ENCODE measurements at regions not wholly inside any gene's neighbourhood (a gene's known extent, or its start where the extent isn't known, plus 50 kb on each side); places are given as distances from the start of the nearest gene placed in this dataset.
A peak's percentile ranks its signal among the peaks of the same experiment; 100 is the strongest.

GRCh38 chr5:114237766-114238165, 124.1 kb upstream of the KCNN2 start:
- peak in 2 of 3 donors; percentile 63 to 87 for DNase-seq (ENCODE audit: low read depth in 2 of 3, low spot score in 2 of 3)

GRCh38 chr5:114238771-114239313, 123.0 kb upstream of the KCNN2 start:
- no peak for DNase-seq (ENCODE audit: low read depth in 2 of 3, low spot score in 2 of 3)

GRCh38 chr5:114243281-114243971, 118.4 kb upstream of the KCNN2 start:
- DNase-seq (ENCODE audit: low read depth in 2 of 3, low spot score in 2 of 3) = no peak

- peak in 1 of 3 donors; percentile 57 for DNase-seq (ENCODE audit: low read depth in 2 of 3, low spot score in 2 of 3)
Observed at GRCh38 chr5:114243972-114244317, 117.9 kb upstream of the KCNN2 start.

- no peak for DNase-seq (ENCODE audit: low read depth in 2 of 3, low spot score in 2 of 3)
Observed at GRCh38 chr5:114249823-114250222, 112.0 kb upstream of the KCNN2 start.

GRCh38 chr5:114250536-114250935, 111.3 kb upstream of the KCNN2 start:
- DNase-seq (ENCODE audit: low read depth in 2 of 3, low spot score in 2 of 3) = no peak

- no peak for DNase-seq (ENCODE audit: low read depth in 2 of 3, low spot score in 2 of 3)
Observed at GRCh38 chr5:114252226-114252625, 109.6 kb upstream of the KCNN2 start.

- no peak for DNase-seq (ENCODE audit: low read depth in 2 of 3, low spot score in 2 of 3)
Observed at GRCh38 chr5:114255260-114255659, 106.6 kb upstream of the KCNN2 start.

- no peak for DNase-seq (ENCODE audit: low read depth in 2 of 3, low spot score in 2 of 3)
Observed at GRCh38 chr5:114261989-114262388, 99.9 kb upstream of the KCNN2 start.

GRCh38 chr5:114265432-114266060, 96.3 kb upstream of the KCNN2 start:
- no peak for DNase-seq (ENCODE audit: low read depth in 2 of 3, low spot score in 2 of 3)

GRCh38 chr5:114266374-114266773, 95.5 kb upstream of the KCNN2 start:
- DNase-seq (ENCODE audit: low read depth in 2 of 3, low spot score in 2 of 3) = no peak

- DNase-seq (ENCODE audit: low read depth in 2 of 3, low spot score in 2 of 3) = no peak
Observed at GRCh38 chr5:114296191-114296590, 65.7 kb upstream of the KCNN2 start.

- DNase-seq (ENCODE audit: low read depth in 2 of 3, low spot score in 2 of 3) = no peak
Observed at GRCh38 chr5:114297915-114298314, 64.0 kb upstream of the KCNN2 start.

- peak in 1 of 3 donors; percentile 28 for DNase-seq (ENCODE audit: low read depth in 2 of 3, low spot score in 2 of 3)
Observed at GRCh38 chr5:114305402-114306207, 56.3 kb upstream of the KCNN2 start.

GRCh38 chr5:114308017-114308416, 53.9 kb upstream of the KCNN2 start:
- DNase-seq (ENCODE audit: low read depth in 2 of 3, low spot score in 2 of 3) = no peak

- DNase-seq (ENCODE audit: low read depth in 2 of 3, low spot score in 2 of 3) = no peak
Observed at GRCh38 chr5:114308508-114308907, 53.4 kb upstream of the KCNN2 start.

GRCh38 chr5:114310666-114311065, 51.2 kb upstream of the KCNN2 start:
- no peak for DNase-seq (ENCODE audit: low read depth in 2 of 3, low spot score in 2 of 3)

- DNase-seq (ENCODE audit: low read depth in 2 of 3, low spot score in 2 of 3) = no peak
Observed at GRCh38 chr5:114311281-114311680, 50.6 kb upstream of the KCNN2 start.

- no peak for DNase-seq (ENCODE audit: low read depth in 2 of 3, low spot score in 2 of 3)
Observed at GRCh38 chr5:114311968-114312367, 49.9 kb upstream of the KCNN2 start.

All from hematopoietic multipotent progenitor cell (in vitro differentiated cells).